Smooth muscle cell (in vitro differentiated cells): ENCODE measurements at regions not wholly inside any gene's neighbourhood (a gene's known extent, or its start where the extent isn't known, plus 50 kb on each side); places are given as distances from the start of the nearest gene placed in this dataset.

Experiments
- DNase-seq: peaks from one replicate; lab custom pipeline; 2025; ENCODE audit not compliant: unreplicated experiment; lab: John Stamatoyannopoulos, UW
- H2AFZ ChIP-seq: fragments of 200-600 bp; sonication (generic); 2 replicates; pipeline ENCODE4 v1.6.0; 2016; ENCODE audit warnings: antibody characterized with exemption, low read depth, mild to moderate bottlenecking
- H3F3A ChIP-seq: fragments of 200-600 bp; sonication (generic); 2 replicates; pipeline ENCODE4 v1.6.0; 2017; ENCODE audit warnings: antibody characterized with exemption, low read depth
- H3K27ac ChIP-seq: fragments of 200-600 bp; sonication (generic); 2 replicates; pipeline ENCODE4 v1.5.1; 2016; ENCODE audit warnings: low read depth, mild to moderate bottlenecking
- H3K27me3 ChIP-seq: fragments of 200-600 bp; sonication (generic); 2 replicates; pipeline ENCODE4 v1.6.1; 2016; ENCODE audit warnings: low read depth, mild to moderate bottlenecking
- H3K36me3 ChIP-seq: fragments of 200-600 bp; sonication (generic); 2 replicates; pipeline ENCODE4 v1.5.1; 2016; ENCODE audit warnings: low read depth
- H3K4me1 ChIP-seq: fragments of 200-600 bp; sonication (generic); 2 replicates; pipeline ENCODE4 v1.5.1; 2016; ENCODE audit warnings: low read depth
- H3K4me2 ChIP-seq: fragments of 200-600 bp; sonication (generic); 2 replicates; pipeline ENCODE4 v1.6.0; 2016; ENCODE audit warnings: mild to moderate bottlenecking
- H3K4me3 ChIP-seq: fragments of 200-600 bp; sonication (generic); 2 replicates; pipeline ENCODE4 v1.5.1; 2016; ENCODE audit warnings: mild to moderate bottlenecking
- H3K79me2 ChIP-seq: fragments of 200-600 bp; sonication (generic); 2 replicates; pipeline ENCODE4 v1.6.0; 2016; ENCODE audit warnings: low read depth, mild to moderate bottlenecking
- H3K9ac ChIP-seq: fragments of 200-600 bp; sonication (generic); 2 replicates; pipeline ENCODE4 v1.6.0; 2016; ENCODE audit warnings: low read depth
- H3K9me3 ChIP-seq: fragments of 200-600 bp; sonication (generic); replicated peaks from 2 replicates; pipeline ENCODE4 v1.5.1; 2016; ENCODE audit warnings: low read depth
- H4K20me1 ChIP-seq: fragments of 200-600 bp; sonication (generic); 2 replicates; pipeline ENCODE4 v1.6.0; 2016; ENCODE audit warnings: low read depth
- CTCF ChIP-seq: fragments of 200-600 bp; sonication (generic); IDR thresholded peaks from 2 replicates; pipeline ENCODE4 v1.5.1; 2017; ENCODE audit warnings: borderline replicate concordance, mild to moderate bottlenecking, antibody characterized with exemption; ENCODE audit not compliant: insufficient read depth, poor library complexity, severe bottlenecking
- WGBS: methylation state at CpG from one replicate; pipeline ENCODE4 v1.1.7; 2016; ENCODE audit warnings: low lambda C conversion rate; 5-methylcytosine and 5-hydroxymethylcytosine counted together

GRCh38 chr20:7004801-7005200, 237.3 kb downstream of the BMP2 start:
- no peaks in the 10 kb centered on the region for H3K36me3 ChIP-seq
- H3F3A ChIP-seq = no peaks in the 10 kb centered on the region
- H3K4me3 ChIP-seq = no peak overlapping the region
- no peak for DNase-seq
- no peak overlapping the region for H3K4me2 ChIP-seq
- no peak overlapping the region for H2AFZ ChIP-seq
- H3K4me1 ChIP-seq = no peaks in the 10 kb centered on the region
- H4K20me1 ChIP-seq = no peaks in the 10 kb centered on the region
- no peaks in the 10 kb centered on the region for H3K9me3 ChIP-seq
- no peak for TF ChIP-seq CTCF
- H3K27ac ChIP-seq = no peak overlapping the region
- 90% methylated on average over 3 of the region's 3 CpGs for WGBS
- no peaks in the 10 kb centered on the region for H3K79me2 ChIP-seq
- no peak overlapping the region for H3K9ac ChIP-seq
- no peaks in the 10 kb centered on the region for H3K27me3 ChIP-seq

GRCh38 chr20:7010527-7010926, 243.0 kb downstream of the BMP2 start:
- Histone ChIP-seq H2AFZ (no peak overlapping the region), H3K36me3 (no peaks in the 10 kb centered on the region), H3K9me3 (no peaks in the 10 kb centered on the region), H3F3A (no peaks in the 10 kb centered on the region), H3K79me2 (no peaks in the 10 kb centered on the region), H3K4me3 (no peak overlapping the region), H3K27me3 (no peaks in the 10 kb centered on the region), H3K9ac (no peak overlapping the region), H3K4me2 (no peak overlapping the region), H3K27ac (no peak overlapping the region), H4K20me1 (no peaks in the 10 kb centered on the region), H3K4me1 (no peaks in the 10 kb centered on the region)
- DNase-seq = no peak
- no peak for TF ChIP-seq CTCF
- 73% methylated on average over 5 of the region's 5 CpGs for WGBS

GRCh38 chr20:7015257-7015656, 247.8 kb downstream of the BMP2 start:
- Histone ChIP-seq H3K9ac (no peak overlapping the region), H4K20me1 (no peaks in the 10 kb centered on the region), H3K4me3 (no peak overlapping the region), H3K36me3 (no peaks in the 10 kb centered on the region), H3K9me3 (no peaks in the 10 kb centered on the region), H3K4me2 (no peak overlapping the region), H3K79me2 (no peaks in the 10 kb centered on the region), H2AFZ (no peak overlapping the region), H3K27ac (no peak overlapping the region), H3K27me3 (no peaks in the 10 kb centered on the region), H3K4me1 (no peaks in the 10 kb centered on the region), H3F3A (no peaks in the 10 kb centered on the region)
- no peak for DNase-seq
- 33% methylated on average over 1 of the region's 1 CpG for WGBS
- no peak for TF ChIP-seq CTCF

GRCh38 chr20:7022597-7022996, 255.1 kb downstream of the BMP2 start:
- Histone ChIP-seq H3K36me3 (no peaks in the 10 kb centered on the region), H3F3A (no peaks in the 10 kb centered on the region)
- no peak for DNase-seq

More at GRCh38 chr20:7022597-7022996, 255.1 kb downstream of the BMP2 start:
- no peak overlapping the region for H3K27ac ChIP-seq
- no peak overlapping the region for H3K4me2 ChIP-seq
- H3K4me1 ChIP-seq = no peaks in the 10 kb centered on the region
- H4K20me1 ChIP-seq = no peaks in the 10 kb centered on the region
- no peaks in the 10 kb centered on the region for H3K9me3 ChIP-seq
- H3K9ac ChIP-seq = no peak overlapping the region
- no peaks in the 10 kb centered on the region for H3K79me2 ChIP-seq
- 33% methylated on average over 1 of the region's 1 CpG for WGBS
- no peaks in the 10 kb centered on the region for H3K27me3 ChIP-seq
- no peak overlapping the region for H3K4me3 ChIP-seq
- no peak for TF ChIP-seq CTCF
- no peak overlapping the region for H2AFZ ChIP-seq
